MCF 10A (cell line): ENCODE measurements at regions not wholly inside any gene's neighbourhood (a gene's known extent, or its start where the extent isn't known, plus 50 kb on each side); places are given as distances from the start of the nearest gene placed in this dataset.

Source experiments
- BruUV-seq: library from RNA; stranded (reverse); fragments of 400-500 nt; replicated peaks from 2 replicates; lab custom pipeline; 2021; lab: Mats Ljungman, UMichigan
- CTCF ChIA-PET: fragments of 300-600 bp; sonication (Branson Sonifier 250); formaldehyde crosslinking; extraction: SDS; loops from one replicate; lab custom pipeline; 2021; ENCODE audit warnings: antibody characterized with exemption, inconsistent platforms; lab: Yijun Ruan, JAX
- POLR2A ChIA-PET: fragments of 300-600, 350-650 bp; sonication (Branson Sonifier 250); formaldehyde crosslinking; extraction: SDS; loops from one replicate; lab custom pipeline; 2020; ENCODE audit warnings: antibody characterized with exemption, inconsistent platforms; lab: Yijun Ruan, JAX
- DNase-seq: peaks from one replicate; pipeline ENCODE4 v3.0.0-alpha.2; 2018; ENCODE audit not compliant: unreplicated experiment
- H3K27ac Mint-ChIP-seq: one replicate; pipeline ENCODE4 v1.8.0; 2022; ENCODE audit warnings: mild to moderate bottlenecking, low read depth, mixed read lengths; ENCODE audit not compliant: unreplicated experiment
- H3K27me3 Mint-ChIP-seq: one replicate; pipeline ENCODE4 v1.8.0; 2022; ENCODE audit warnings: mixed read lengths; ENCODE audit not compliant: insufficient read depth, unreplicated experiment
- H3K36me3 Mint-ChIP-seq: one replicate; pipeline ENCODE4 v1.8.0; 2022; ENCODE audit warnings: mild to moderate bottlenecking, moderate library complexity, mixed read lengths; ENCODE audit not compliant: insufficient read depth, unreplicated experiment
- H3K4me1 Mint-ChIP-seq: one replicate; pipeline ENCODE4 v1.8.0; 2022; ENCODE audit warnings: mixed read lengths; ENCODE audit not compliant: insufficient read depth, unreplicated experiment
- H3K4me3 Mint-ChIP-seq: one replicate; pipeline ENCODE4 v1.8.0; 2022; ENCODE audit warnings: mild to moderate bottlenecking, moderate library complexity, mixed read lengths; ENCODE audit not compliant: unreplicated experiment
- H3K9me3 Mint-ChIP-seq: one replicate; pipeline ENCODE4 v1.8.0; 2022; ENCODE audit warnings: mixed read lengths; ENCODE audit not compliant: unreplicated experiment
- CTCF ChIP-seq: fragments of 200-600 bp; IDR thresholded peaks from one replicate; pipeline ENCODE4 v1.8.0; 2022; ENCODE audit warnings: antibody characterized with exemption, mild to moderate bottlenecking; ENCODE audit not compliant: unreplicated experiment
- intact Hi-C: fragments of 100-400 bp; cut with micrococcal nuclease; formaldehyde crosslinking; loops from 2 replicates; pipeline ENCODE4 v1.14.1; 2022

- DNase-seq, result peak; percentile 9
- no peaks in the 10 kb centered on the region for H3K9me3 Mint-ChIP-seq
- no peak overlapping the region for H3K27ac Mint-ChIP-seq
- H3K36me3 Mint-ChIP-seq, result no peaks in the 10 kb centered on the region
- intact Hi-C loops, result no loop called here
- H3K4me1 Mint-ChIP-seq, result no peaks in the 10 kb centered on the region
- no peak overlapping the region for H3K4me3 Mint-ChIP-seq
- no peaks in the 10 kb centered on the region for H3K27me3 Mint-ChIP-seq
- POLR2A ChIA-PET, result no interaction called here
- CTCF ChIA-PET, result no interaction called here
- no peak for TF ChIP-seq CTCF
- BruUV-seq, result no TSS peak
These were observed 683.8 kb upstream of the PABPC4L start for GRCh38 chr4:134885436-134885835.

GRCh38 chr4:134883831-134884449 is 682.4 kb upstream of the PABPC4L start:
- ChIA-PET POLR2A (no interaction called here), CTCF (no interaction called here)
- no peak for DNase-seq
- Mint-ChIP-seq H3K9me3 (no peaks in the 10 kb centered on the region), H3K27ac (no peak overlapping the region), H3K36me3 (no peaks in the 10 kb centered on the region), H3K27me3 (no peaks in the 10 kb centered on the region), H3K4me1 (no peaks in the 10 kb centered on the region), H3K4me3 (no peak overlapping the region)
- TF ChIP-seq CTCF, result no peak
- no TSS peak for BruUV-seq
- intact Hi-C loops, result no loop called here

GRCh38 chr4:134879019-134879418 is 677.4 kb upstream of the PABPC4L start:
- ChIA-PET CTCF (no interaction called here), POLR2A (no interaction called here)
- Mint-ChIP-seq H3K9me3 (no peaks in the 10 kb centered on the region), H3K27ac (no peak overlapping the region), H3K27me3 (no peaks in the 10 kb centered on the region), H3K36me3 (no peaks in the 10 kb centered on the region), H3K4me3 (no peak overlapping the region), H3K4me1 (no peaks in the 10 kb centered on the region)
- DNase-seq, result no peak
- TF ChIP-seq CTCF, result no peak
- intact Hi-C loops, result no loop called here
- BruUV-seq, result no TSS peak

- no peak overlapping the region for H3K4me3 Mint-ChIP-seq
- H3K9me3 Mint-ChIP-seq, result no peaks in the 10 kb centered on the region
- no peaks in the 10 kb centered on the region for H3K4me1 Mint-ChIP-seq
- no peak overlapping the region for H3K27ac Mint-ChIP-seq
- no peaks in the 10 kb centered on the region for H3K36me3 Mint-ChIP-seq
- BruUV-seq, result no TSS peak
- intact Hi-C loops, result no loop called here
- H3K27me3 Mint-ChIP-seq, result no peaks in the 10 kb centered on the region
- TF ChIP-seq CTCF, result no peak
- POLR2A ChIA-PET, result no interaction called here
- DNase-seq, result no peak
- CTCF ChIA-PET, result interaction anchor here (0.6 kb wide), 1 partner anchor 766 kb away, joined by 4 read pairs; no protein-coding TSS in a partner anchor
These were observed 665.4 kb upstream of the PABPC4L start for GRCh38 chr4:134867027-134867426.
